ENCODE measurements at regions not wholly inside any gene's neighbourhood (a gene's known extent, or its start where the extent isn't known, plus 50 kb on each side); places are given as distances from the start of the nearest gene placed in this dataset.

DNA sequence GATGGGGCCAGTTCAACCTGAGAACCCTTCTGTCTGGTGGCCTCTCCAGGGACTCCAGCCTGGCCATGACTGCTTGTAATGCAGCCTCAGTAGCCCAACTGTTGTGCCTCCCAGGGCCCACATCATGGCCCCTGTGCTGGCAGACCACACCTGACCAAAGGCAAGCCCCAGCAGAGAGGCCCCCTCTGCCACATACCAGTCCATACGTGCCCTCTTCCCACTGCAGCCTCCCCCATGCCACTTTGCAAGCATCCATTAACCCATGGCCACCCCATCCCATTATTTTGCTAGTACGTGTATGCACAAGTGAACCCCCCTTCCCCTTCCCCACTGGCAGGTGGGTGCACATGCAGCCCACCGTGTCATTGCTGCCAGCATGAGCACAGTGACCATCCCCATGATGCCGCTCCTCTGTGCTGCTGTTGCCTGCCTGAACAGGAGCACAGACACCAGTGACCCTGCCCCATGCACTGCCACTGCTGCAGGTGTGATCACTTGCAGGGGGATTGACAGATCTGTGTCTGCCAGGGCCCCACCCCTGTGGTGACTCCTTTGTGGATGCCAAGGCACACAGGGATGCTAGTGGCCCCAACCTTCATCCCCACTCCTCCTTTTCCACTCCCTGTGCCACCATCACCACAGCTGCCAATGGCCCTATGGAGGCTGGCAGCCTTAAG, 330.0 kb upstream of the DSEL start:
- TF ChIP-seq, protein P1, sequence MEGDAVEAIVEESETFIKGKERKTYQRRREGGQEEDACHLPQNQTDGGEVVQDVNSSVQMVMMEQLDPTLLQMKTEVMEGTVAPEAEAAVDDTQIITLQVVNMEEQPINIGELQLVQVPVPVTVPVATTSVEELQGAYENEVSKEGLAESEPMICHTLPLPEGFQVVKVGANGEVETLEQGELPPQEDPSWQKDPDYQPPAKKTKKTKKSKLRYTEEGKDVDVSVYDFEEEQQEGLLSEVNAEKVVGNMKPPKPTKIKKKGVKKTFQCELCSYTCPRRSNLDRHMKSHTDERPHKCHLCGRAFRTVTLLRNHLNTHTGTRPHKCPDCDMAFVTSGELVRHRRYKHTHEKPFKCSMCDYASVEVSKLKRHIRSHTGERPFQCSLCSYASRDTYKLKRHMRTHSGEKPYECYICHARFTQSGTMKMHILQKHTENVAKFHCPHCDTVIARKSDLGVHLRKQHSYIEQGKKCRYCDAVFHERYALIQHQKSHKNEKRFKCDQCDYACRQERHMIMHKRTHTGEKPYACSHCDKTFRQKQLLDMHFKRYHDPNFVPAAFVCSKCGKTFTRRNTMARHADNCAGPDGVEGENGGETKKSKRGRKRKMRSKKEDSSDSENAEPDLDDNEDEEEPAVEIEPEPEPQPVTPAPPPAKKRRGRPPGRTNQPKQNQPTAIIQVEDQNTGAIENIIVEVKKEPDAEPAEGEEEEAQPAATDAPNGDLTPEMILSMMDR (IDR thresholded peaks at IDR 0.05): no peak
- TF ChIP-seq POLR2AphosphoS5 (IDR thresholded peaks at IDR 0.05): no peak

Measured in upper lobe of left lung (tissue), 4 donors.